NB4 (cell line): ENCODE measurements at regions not wholly inside any gene's neighbourhood (a gene's known extent, or its start where the extent isn't known, plus 50 kb on each side); places are given as distances from the start of the nearest gene placed in this dataset.

Experiments
- DNase-seq: peaks from one replicate; pipeline ENCODE4 v3.0.0; 2010; ENCODE audit warnings: low read depth
- H3K4me3 ChIP-seq: one replicate; pipeline ENCODE4 v1.5.1; 2011; ENCODE audit warnings: mild to moderate bottlenecking, low read depth, low read length, moderate library complexity
- CTCF ChIP-seq: IDR thresholded peaks from one replicate; pipeline ENCODE4 v1.5.1; 2012; ENCODE audit warnings: low read depth, low read length
- MAX ChIP-seq: IDR thresholded peaks from 2 replicates; pipeline ENCODE4 v1.6.1; 2011; ENCODE audit warnings: low read depth, low read length
- MYC ChIP-seq: IDR thresholded peaks from 2 replicates; pipeline ENCODE4 v1.6.1; 2011; ENCODE audit warnings: low read depth, low read length
- POLR2A ChIP-seq: IDR thresholded peaks from 2 replicates; pipeline ENCODE4 v1.6.1; 2011; ENCODE audit warnings: mild to moderate bottlenecking; ENCODE audit not compliant: insufficient read length; ENCODE audit errors: extremely low read depth

- no peak for TF ChIP-seq MYC
- TF ChIP-seq MAX, result no peak
- TF ChIP-seq POLR2A, result no peak
- no peak for TF ChIP-seq CTCF
- no peak overlapping the region for H3K4me3 ChIP-seq
- DNase-seq, result no peak
These were observed 558.3 kb upstream of the GCFC2 start for GRCh38 chr2:76268902-76269620.

GRCh38 chr2:76268484-76268883 lies 557.8 kb upstream of the GCFC2 start:
- no peak for DNase-seq
- H3K4me3 ChIP-seq, result no peak overlapping the region
- no peak for TF ChIP-seq MAX
- no peak for TF ChIP-seq POLR2A
- TF ChIP-seq CTCF, result no peak
- TF ChIP-seq MYC, result no peak

- H3K4me3 ChIP-seq, result no peak overlapping the region
- TF ChIP-seq CTCF (no peak), MYC (no peak), MAX (no peak), POLR2A (no peak)
- no peak for DNase-seq
These were observed 547.1 kb upstream of the GCFC2 start for GRCh38 chr2:76257802-76258201.

GRCh38 chr2:76256458-76257088 lies 545.9 kb upstream of the GCFC2 start:
- DNase-seq, result no peak
- TF ChIP-seq POLR2A (no peak), CTCF (no peak)
- no peak overlapping the region for H3K4me3 ChIP-seq

- no peak for TF ChIP-seq MAX
- TF ChIP-seq CTCF, result no peak
- TF ChIP-seq MYC, result no peak
- no peak for TF ChIP-seq POLR2A
- DNase-seq, result no peak
- no peak overlapping the region for H3K4me3 ChIP-seq
These were observed 542.0 kb upstream of the GCFC2 start for GRCh38 chr2:76252704-76253103.
